Peyer's patch (tissue), 4 donors: ENCODE measurements at regions not wholly inside any gene's neighbourhood (a gene's known extent, or its start where the extent isn't known, plus 50 kb on each side); places are given as distances from the start of the nearest gene placed in this dataset.
"Not testable (repeated sequence)": the region's sequence is repeated elsewhere in the genome, so short reads cannot be mapped to it uniquely, and the experiment has no call there.

Experiments used
- DNase-seq, 3 donors: peaks; one replicate each; pipeline ENCODE4 v3.0.0-alpha.2; 2017 to 2019
- H3K27ac ChIP-seq, 4 donors: fragments of 200-600 bp; sonication (generic); one replicate each; pipeline ENCODE4 v1.5.1; 2016 to 2019
- H3K27me3 ChIP-seq, 2 donors: fragments of 200-600 bp; sonication (generic); one replicate each; pipeline ENCODE4 v1.5.1; 2019
- H3K36me3 ChIP-seq, 3 donors: fragments of 200-600 bp; sonication (generic); one replicate each; pipeline ENCODE4 v1.5.1; 2016 to 2019
- H3K4me1 ChIP-seq, 4 donors: fragments of 200-600 bp; sonication (generic); one replicate each; pipeline ENCODE4 v1.5.1; 2016 to 2019
- H3K4me3 ChIP-seq, 4 donors: fragments of 200-600 bp; sonication (generic); 1 replicate in 3 of 4; 2 replicates in 1 of 4; pipeline ENCODE4 v1.5.1; 2016 to 2019; ENCODE audit warnings: mild to moderate bottlenecking in 1 of 4
- H3K9me3 ChIP-seq, 4 donors: fragments of 200-600 bp; sonication (generic); one replicate each; pipeline ENCODE4 v1.5.1; 2016 to 2019; ENCODE audit warnings: mild to moderate bottlenecking in 1 of 4
- POLR2A ChIP-seq, 2 donors: fragments of 450-650 bp; IDR thresholded peaks; one replicate each; pipeline ENCODE4 v1.5.1; 2017; ENCODE audit warnings: antibody characterized with exemption in 2 of 2, mild to moderate bottlenecking in 2 of 2, moderate library complexity in 2 of 2
- TF ChIP-seq, protein P1 (sequence below), 6 experiments: fragments of 450-650 bp in 4 of 6; fragments of 200-600 bp in 2 of 6; sonication (generic) in 1 of 6; IDR thresholded peaks; one replicate each; pipeline ENCODE4 v1.5.1; 2017 to 2019; ENCODE audit warnings: antibody characterized with exemption in 6 of 6, mild to moderate bottlenecking in 3 of 6, moderate library complexity in 1 of 6

DNA sequence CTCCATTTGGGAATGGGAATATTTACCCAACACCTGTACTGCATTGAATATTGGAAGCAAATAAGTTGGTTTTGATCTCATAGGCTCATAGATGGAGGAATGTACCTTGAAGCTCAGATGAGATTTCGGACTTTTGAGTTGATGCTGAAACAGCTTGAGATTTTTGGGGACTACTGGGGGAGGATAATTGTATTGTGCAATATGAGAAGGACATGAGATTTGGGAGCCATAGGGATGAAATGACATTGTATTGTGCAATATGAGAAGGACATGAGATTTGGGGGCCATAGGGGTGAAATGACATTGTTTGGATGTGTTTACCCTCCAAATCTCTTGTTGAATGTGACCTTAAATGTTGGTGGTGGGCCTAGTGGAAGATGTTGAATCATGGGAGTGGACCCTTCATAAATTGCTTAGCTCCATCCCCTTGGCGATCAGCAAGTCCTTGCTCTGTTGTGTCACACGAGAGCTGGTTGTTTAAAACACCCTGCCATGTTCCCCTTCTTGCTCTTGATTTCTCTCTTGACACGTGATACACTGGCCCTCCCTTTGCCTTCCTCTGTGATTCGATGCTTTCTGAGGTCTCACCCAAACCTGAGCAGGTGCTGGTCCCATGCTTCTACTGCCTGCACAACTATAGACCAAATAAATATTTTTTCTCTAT, 4464.8 kb upstream of the OR11H1 start:
- H3K4me3 ChIP-seq, H3K4me1 ChIP-seq, DNase-seq, H3K27me3 ChIP-seq, H3K27ac ChIP-seq, H3K36me3 ChIP-seq: not testable (repeated sequence)
- H3K9me3 ChIP-seq, result peaks cover 0 to 24% (median 11%) of the 10 kb centered on the region in 4 donors

GRCh38 chr22:11065210-11065609, 4462.8 kb upstream of the OR11H1 start:
- H3K36me3 ChIP-seq, H3K4me1 ChIP-seq, H3K4me3 ChIP-seq, H3K27me3 ChIP-seq, DNase-seq, H3K27ac ChIP-seq: not testable (repeated sequence)
- H3K9me3 ChIP-seq, result peaks cover 0 to 24% (median 11%) of the 10 kb centered on the region in 4 donors

DNA sequence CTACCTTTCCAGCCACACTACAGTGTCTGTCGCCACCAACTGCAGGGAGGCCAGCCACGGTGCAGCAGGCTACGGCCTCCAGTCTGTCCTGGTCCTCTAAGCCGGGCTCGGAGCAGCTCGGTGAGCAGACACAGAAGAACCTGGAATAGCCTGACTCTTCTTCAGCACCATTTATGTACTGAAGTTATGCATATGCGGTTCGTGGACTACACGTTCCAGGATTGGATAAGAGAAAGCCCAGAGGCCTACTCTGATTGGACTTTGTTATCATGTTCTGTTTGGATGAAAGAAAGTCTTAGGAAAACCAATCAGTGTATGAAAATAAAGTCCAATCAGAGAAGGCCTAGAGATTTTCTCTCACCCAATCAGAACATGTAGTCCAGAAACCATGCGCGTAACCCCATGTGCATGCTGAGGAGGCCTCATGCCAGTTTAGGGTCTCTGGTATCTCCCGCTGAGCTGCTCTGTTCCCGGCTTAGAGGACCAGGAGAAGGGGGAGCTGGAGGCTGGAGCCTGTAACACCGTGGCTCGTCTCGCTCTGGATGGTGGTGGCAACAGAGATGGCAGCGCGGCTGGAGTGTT, 4462.0 kb upstream of the OR11H1 start:
- not testable (repeated sequence) for DNase-seq, H3K27me3 ChIP-seq, H3K27ac ChIP-seq

DNA sequence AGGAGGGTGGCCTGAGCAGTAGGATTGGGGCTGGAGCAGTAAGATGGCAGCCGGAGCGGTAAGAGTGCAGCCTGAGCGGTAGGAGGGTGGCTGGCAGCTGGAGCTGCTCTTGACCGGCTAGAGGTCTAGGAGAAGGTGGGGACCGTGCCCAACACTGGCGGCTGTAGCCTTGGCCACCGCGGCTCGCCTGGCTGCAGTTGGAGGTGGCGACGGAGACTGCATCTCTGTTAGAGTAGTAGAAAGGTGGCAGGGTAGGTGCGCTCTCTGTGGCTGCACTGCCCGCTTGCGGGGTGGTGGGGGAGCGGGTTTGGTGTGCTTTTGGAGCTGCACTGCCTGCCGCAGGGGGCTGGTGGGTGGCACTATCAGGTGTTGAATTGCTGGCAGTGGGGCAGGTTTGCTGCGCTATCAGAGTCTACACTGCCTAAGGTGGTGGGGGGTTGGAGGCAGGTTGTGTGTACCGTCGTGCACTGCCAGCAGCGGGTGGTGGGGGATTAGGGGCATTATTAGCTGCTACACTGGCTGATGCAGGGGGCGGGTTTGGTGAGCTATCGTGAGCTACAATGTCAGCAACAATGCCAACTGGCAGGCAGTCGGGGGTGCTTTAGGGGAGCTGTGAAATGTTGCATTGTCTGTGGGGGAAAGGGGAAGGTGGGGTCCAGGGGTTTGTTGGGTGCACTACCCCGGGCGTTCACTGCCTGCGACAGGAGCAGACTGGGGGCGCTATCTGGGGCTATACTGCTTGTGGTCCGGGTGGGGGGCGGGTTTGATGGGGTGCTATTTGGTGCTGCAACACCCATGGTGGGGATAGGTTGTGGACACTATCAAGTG, 4461.3 kb upstream of the OR11H1 start:
- TF ChIP-seq POLR2A (IDR thresholded peaks at IDR 0.05), result no peak
- TF ChIP-seq, protein P1, sequence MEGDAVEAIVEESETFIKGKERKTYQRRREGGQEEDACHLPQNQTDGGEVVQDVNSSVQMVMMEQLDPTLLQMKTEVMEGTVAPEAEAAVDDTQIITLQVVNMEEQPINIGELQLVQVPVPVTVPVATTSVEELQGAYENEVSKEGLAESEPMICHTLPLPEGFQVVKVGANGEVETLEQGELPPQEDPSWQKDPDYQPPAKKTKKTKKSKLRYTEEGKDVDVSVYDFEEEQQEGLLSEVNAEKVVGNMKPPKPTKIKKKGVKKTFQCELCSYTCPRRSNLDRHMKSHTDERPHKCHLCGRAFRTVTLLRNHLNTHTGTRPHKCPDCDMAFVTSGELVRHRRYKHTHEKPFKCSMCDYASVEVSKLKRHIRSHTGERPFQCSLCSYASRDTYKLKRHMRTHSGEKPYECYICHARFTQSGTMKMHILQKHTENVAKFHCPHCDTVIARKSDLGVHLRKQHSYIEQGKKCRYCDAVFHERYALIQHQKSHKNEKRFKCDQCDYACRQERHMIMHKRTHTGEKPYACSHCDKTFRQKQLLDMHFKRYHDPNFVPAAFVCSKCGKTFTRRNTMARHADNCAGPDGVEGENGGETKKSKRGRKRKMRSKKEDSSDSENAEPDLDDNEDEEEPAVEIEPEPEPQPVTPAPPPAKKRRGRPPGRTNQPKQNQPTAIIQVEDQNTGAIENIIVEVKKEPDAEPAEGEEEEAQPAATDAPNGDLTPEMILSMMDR (IDR thresholded peaks at IDR 0.05), result no peak
- DNase-seq, result peak in 1 of 3 donors; percentile 57
- no peaks in the 10 kb centered on the region for H3K4me1 ChIP-seq
- H3K4me3 ChIP-seq, result no peak overlapping the region
- peaks cover 0 to 24% (median 11%) of the 10 kb centered on the region in 4 donors for H3K9me3 ChIP-seq
- H3K36me3 ChIP-seq, result no peaks in the 10 kb centered on the region
- H3K27me3 ChIP-seq, result no peaks in the 10 kb centered on the region
- H3K27ac ChIP-seq, result no peak overlapping the region

More for the DNA sequence above, 4462.0 kb upstream of the OR11H1 start:
- not testable (repeated sequence) for H3K36me3 ChIP-seq, H3K4me3 ChIP-seq, H3K4me1 ChIP-seq
- H3K9me3 ChIP-seq, result peaks cover 0 to 24% (median 11%) of the 10 kb centered on the region in 4 donors

DNA sequence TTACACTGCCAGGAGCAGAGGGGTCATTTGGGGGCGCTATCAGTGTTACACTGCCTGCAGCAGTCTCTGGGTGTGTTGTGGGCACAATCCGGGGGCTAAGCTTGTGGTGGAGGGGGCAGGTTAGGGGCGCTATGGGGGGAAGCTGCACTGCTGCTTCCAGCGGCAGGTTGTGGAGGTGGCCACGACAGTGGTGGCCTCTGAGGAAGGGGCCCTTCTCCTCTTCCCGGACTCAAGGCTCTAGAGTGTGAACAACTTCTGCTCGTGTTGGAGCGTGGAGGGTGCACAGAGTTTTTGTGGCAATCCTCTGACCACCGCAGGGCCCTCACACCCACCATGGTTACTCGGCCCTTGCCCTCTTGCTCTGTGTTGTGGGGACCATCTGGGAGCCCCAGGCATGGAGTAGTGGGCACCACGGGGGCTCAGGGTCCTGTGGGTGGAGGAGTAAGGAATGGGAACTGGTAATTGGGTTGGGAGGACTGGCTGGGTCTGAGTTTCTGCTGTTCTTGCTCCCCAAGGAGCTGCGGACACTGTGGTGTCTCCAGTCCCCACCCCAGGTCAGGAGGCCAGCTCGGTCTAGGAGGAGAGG, 4460.6 kb upstream of the OR11H1 start:
- H3K27ac ChIP-seq, H3K4me1 ChIP-seq, H3K4me3 ChIP-seq, H3K36me3 ChIP-seq, H3K27me3 ChIP-seq: not testable (repeated sequence)
- H3K9me3 ChIP-seq, result peaks cover 0 to 24% (median 11%) of the 10 kb centered on the region in 4 donors
- DNase-seq, result peak in 1 of 3 donors; percentile 54

DNA sequence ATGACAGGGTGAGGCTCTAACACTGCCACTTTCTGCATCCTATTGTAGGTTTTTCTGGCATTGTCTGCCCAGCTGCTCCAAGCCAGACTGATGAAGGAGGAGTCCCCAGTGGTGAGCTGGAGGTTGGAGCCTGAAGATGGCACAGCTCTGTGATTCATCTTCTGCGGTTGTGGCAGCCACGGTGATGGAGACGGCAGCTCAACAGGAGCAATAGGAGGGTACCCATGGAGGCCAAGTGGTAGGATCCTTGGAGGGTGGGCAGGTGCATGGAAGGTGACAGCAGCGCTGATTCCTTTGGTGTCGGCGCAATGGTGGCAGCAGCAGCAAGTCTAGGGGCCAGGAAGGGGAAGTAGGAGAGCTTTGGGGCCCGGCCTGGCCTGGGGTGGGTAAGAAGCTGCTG, 4460.1 kb upstream of the OR11H1 start:
- not testable (repeated sequence) for H3K4me3 ChIP-seq, H3K4me1 ChIP-seq, H3K36me3 ChIP-seq, H3K27me3 ChIP-seq, H3K27ac ChIP-seq
- DNase-seq, result peak in 1 of 3 donors; percentile 53
- peaks cover 0 to 22% (median 10%) of the 10 kb centered on the region in 4 donors for H3K9me3 ChIP-seq

GRCh38 chr22:11068406-11068805, 4459.6 kb upstream of the OR11H1 start:
- not testable (repeated sequence) for H3K36me3 ChIP-seq, H3K4me3 ChIP-seq, H3K27me3 ChIP-seq, H3K4me1 ChIP-seq, H3K27ac ChIP-seq
- DNase-seq, result peak in 1 of 3 donors; percentile 12
- H3K9me3 ChIP-seq, result peaks cover 0 to 22% (median 10%) of the 10 kb centered on the region in 4 donors
